ENCODE measurements at regions not wholly inside any gene's neighbourhood (a gene's known extent, or its start where the extent isn't known, plus 50 kb on each side); places are given as distances from the start of the nearest gene placed in this dataset.

DNA sequence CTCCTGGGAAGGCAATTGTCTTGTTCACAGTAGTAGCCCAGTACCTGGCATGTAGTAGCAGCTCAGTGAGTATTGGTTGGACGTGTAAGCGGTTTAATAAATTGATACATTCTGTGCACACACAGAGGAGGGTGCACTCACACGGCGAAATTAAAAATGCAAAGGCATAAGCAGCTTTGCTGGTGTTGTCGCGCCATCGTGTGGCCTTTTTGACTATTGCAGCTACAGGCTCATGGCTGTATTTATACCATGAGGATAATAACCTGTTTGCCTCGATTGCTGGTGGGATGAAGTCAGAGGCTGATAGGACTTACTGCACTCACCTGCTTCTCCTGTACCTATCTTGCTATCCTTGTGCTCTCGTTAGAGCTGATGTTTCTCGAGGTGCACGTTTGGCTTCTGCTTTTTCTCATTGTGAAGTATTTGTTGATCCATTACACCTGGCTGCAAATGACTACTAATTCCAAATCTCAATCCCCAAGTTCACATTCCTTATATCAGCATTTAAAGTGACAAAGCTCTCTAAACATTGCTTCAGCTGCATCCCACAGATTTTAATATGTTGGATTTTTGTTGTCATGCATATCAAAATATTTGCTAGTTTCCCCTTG, 61.5 kb downstream of the TBXT start:
- TF ChIP-seq, protein P1, sequence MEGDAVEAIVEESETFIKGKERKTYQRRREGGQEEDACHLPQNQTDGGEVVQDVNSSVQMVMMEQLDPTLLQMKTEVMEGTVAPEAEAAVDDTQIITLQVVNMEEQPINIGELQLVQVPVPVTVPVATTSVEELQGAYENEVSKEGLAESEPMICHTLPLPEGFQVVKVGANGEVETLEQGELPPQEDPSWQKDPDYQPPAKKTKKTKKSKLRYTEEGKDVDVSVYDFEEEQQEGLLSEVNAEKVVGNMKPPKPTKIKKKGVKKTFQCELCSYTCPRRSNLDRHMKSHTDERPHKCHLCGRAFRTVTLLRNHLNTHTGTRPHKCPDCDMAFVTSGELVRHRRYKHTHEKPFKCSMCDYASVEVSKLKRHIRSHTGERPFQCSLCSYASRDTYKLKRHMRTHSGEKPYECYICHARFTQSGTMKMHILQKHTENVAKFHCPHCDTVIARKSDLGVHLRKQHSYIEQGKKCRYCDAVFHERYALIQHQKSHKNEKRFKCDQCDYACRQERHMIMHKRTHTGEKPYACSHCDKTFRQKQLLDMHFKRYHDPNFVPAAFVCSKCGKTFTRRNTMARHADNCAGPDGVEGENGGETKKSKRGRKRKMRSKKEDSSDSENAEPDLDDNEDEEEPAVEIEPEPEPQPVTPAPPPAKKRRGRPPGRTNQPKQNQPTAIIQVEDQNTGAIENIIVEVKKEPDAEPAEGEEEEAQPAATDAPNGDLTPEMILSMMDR (IDR thresholded peaks at IDR 0.05; ENCODE audit: extremely low read depth, missing control alignments): peak; percentile 96
- DNase-seq (ENCODE audit: low spot score): peak; percentile 47

DNA sequence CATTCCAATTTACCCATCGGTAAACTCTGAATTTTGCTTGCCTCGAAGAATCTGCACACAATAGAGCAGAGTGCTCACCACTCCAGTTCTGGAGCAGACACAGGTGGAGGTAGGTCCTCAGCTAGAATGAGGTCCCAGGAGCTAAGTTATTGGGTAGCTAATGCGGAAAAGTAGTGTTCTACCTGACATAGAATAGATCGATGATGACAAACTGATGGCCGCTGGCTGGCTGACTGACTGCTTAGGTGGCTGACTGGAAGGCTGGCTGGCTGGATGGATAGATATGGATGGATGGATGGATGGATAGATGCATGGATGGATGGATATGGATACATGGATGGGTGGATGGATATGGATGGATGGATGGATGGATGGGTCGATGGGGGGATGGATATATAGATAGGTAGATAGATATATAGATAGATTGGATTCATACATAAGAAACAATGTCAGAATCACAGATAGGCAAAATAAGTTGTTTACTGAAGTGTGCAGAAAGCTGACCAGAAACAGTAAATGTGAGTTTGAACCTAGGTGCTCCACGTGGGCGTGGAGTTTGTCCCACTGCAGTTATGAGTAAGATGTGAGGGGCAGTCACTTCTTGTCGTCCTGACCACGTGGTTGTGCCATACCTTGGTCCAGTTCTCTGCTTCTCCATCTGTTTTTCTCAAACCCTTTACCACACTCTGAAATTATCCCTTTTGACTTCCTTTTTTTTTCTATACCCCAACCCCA, 62.1 kb downstream of the TBXT start:
- no peak for DNase-seq (ENCODE audit: low spot score)
- TF ChIP-seq, protein P1 (IDR thresholded peaks at IDR 0.05; ENCODE audit: extremely low read depth, missing control alignments): no peak

DNA sequence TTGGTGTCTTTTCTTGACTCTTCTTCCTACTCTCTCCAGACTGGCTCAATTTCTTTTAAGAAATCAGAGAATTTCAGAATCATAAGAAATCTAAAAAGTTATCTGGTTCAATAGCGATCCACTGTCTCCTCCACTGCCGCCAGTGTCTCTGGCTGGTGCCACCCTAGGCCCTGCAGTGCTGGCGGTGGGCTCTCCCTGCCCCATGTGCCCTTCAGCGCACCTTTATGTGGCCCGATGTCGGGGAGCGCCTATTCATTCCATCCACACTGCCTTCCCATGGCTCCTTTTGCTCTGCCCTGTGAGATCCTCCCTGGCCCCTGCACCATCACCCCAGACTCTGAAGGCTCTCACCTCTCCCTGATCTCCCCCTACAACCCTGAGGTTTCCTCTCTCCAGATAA, 62.8 kb downstream of the TBXT start:
- TF ChIP-seq, protein P1 (IDR thresholded peaks at IDR 0.05; ENCODE audit: extremely low read depth, missing control alignments): no peak
- no peak for DNase-seq (ENCODE audit: low spot score)

DNA sequence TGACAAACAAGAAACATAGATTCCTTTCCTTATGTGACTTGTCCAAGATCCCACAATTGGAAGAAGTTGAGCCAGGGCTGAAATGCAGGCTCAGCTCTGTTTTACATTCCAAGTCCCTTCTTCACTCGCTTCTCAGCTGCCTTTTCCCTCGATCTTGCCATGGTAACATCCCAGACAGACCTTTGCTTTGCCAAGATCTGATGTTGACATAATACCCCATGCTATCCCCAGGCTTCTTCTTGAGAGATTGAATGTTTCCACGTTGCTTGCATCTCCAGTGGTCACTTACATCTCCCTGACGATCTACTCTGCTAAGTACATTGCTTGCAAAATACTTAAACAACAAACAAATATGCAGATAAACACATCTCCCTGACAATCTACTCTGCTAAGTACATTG, 63.5 kb downstream of the TBXT start:
- no peak for DNase-seq (ENCODE audit: low spot score)
- TF ChIP-seq, protein P1 (IDR thresholded peaks at IDR 0.05; ENCODE audit: extremely low read depth, missing control alignments): no peak

DNA sequence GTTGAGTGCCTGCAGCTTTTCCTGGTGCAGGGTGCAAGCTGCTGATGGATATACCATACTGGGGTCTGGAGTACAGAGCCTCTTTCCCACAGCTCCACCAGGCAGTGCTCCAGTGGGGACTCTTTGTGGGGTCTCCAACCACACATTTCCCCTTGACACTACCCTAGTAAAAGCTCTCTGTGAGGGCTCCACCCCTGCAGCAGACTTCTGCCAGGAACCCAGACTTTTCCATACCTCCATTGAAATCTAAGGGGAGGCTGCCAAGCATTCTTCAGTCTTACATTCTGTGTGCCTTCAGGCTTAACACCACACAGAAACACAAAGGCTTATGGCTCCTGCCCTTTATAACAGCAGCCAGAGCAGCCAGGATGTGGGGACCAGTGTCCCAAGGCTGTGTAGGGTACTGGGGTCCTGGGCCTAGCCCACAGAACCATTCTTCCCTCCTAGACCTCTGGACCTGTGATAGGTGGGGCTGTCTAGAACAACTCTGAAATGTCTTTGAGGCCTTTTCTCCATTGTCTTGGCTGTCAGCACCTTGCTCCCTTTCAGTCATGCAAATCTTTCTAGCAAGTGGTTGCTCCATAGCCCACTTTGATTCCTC, 65.7 kb downstream of the TBXT start:
- TF ChIP-seq, protein P1 (IDR thresholded peaks at IDR 0.05; ENCODE audit: extremely low read depth, missing control alignments): no peak

DNA sequence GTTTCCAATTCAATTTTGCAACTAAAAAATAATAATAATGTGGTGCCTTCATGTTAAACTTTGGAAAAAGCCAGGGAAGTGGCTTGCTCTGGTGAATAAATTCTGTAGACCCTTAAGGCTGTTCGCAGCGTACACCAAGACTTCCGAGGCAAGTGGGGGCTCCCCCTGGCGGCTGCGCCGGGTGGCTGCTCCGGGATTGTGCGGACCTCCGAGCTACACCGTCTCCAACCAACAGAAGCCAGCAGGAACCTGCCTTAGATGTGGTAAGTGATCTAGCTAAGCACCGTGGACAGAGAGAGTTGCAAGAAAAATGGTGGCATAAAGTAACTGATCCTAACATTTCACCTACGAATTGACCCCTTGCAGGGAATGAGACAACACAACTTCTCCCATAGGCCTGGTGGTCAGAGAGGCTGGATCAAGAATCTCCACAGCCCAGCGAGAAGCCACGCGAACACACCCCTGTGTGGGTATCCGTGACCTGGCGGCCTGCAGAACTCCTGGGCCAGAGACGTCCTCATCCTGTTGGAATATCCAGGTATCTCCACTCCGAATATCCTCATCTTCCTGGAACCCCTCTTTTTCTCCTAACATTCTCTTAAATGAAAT, 69.6 kb downstream of the TBXT start:
- TF ChIP-seq, protein P1 (IDR thresholded peaks at IDR 0.05; ENCODE audit: extremely low read depth, missing control alignments): peak; percentile 70
- DNase-seq (ENCODE audit: low spot score): peak; percentile 65

More for the DNA sequence above, 65.7 kb downstream of the TBXT start:
- no peak for DNase-seq (ENCODE audit: low spot score)

DNA sequence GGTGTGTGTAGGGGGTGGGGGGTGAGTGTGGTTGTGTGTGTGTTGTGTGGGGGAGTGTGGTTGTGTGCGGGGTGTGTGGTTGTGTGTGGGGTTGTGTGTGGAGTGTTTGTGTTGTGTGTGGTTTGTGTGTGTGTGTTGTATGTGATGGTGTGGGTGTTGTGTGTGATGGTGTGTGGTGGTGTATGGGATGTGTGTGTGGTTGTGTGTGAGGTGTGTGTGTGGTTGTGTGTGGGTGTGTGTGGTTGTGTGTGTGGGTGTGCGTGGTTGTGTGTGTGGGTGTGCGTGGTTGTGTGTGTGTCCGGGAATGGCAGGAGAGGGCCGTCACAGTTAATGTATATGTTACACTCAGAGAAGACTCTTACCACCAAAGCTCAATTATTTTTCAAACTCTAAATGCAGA, 79.8 kb downstream of the TBXT start:
- TF ChIP-seq, protein P1 (IDR thresholded peaks at IDR 0.05; ENCODE audit: extremely low read depth, missing control alignments): no peak
- no peak for DNase-seq (ENCODE audit: low spot score)

All from GM20000 (cell line).